ENCODE measurements at regions not wholly inside any gene's neighbourhood (a gene's known extent, or its start where the extent isn't known, plus 50 kb on each side); places are given as distances from the start of the nearest gene placed in this dataset.

GRCh38 chr16:26430618-26431017, 636.1 kb upstream of the C16orf82 start:
- TF ChIP-seq EGR1 (conservative IDR thresholded peaks at IDR 0.05) (no peak), ZNF561 (CRISPR knock-in tag; conservative IDR thresholded peaks at IDR 0.05) (no peak), NKRF (IDR thresholded peaks at IDR 0.05; ENCODE audit: borderline replicate concordance) (no peak), ILK (tag; IDR thresholded peaks at IDR 0.05; ENCODE audit: borderline replicate concordance, low read depth) (no peak), ZBTB40 (IDR thresholded peaks at IDR 0.05) (no peak), ZBTB40 (CRISPR knock-in tag; IDR thresholded peaks at IDR 0.05) (no peak), PML (IDR thresholded peaks at IDR 0.05; ENCODE audit: low read length) (no peak), RBBP5 (IDR thresholded peaks at IDR 0.05; ENCODE audit: borderline replicate concordance, insufficient read depth, low read length, poor library complexity, severe bottlenecking) (no peak), CTCF (IDR thresholded peaks at IDR 0.05 in 2 of 3, conservative IDR thresholded peaks at IDR 0.05 in 1 of 3; ENCODE audit: insufficient read depth in 2 of 3, low read depth in 1 of 3, low read length in 3 of 3) (no peak), ZNF384 (IDR thresholded peaks at IDR 0.05; ENCODE audit: low read depth, low read length) (no peak), POLR2A (conservative IDR thresholded peaks at IDR 0.05) (no peak)
